Activated CD4-positive, CD25-positive, alpha-beta regulatory T cell treated with anti-CD3 and anti-CD28 coated beads, Interleukin-2, amount 50 U/mL, for 24 hours (primary cell): ENCODE measurements at regions not wholly inside any gene's neighbourhood (a gene's known extent, or its start where the extent isn't known, plus 50 kb on each side); places are given as distances from the start of the nearest gene placed in this dataset.
"Not testable (repeated sequence)": the region's sequence is repeated elsewhere in the genome, so short reads cannot be mapped to it uniquely, and the experiment has no call there.

ENCODE experiments used
- ATAC-seq, 2 donors: fragments of 150-1000 bp; cut with Tn5 transposase; one replicate each; pipeline ENCODE4 v1.10.0; 2021; ENCODE audit warnings: mild to moderate bottlenecking in 1 of 2, moderate library complexity in 1 of 2

GRCh38 chr3:59171491-59171890 is 121.7 kb upstream of the CFAP20DC start:
- no peak for ATAC-seq

- not testable (repeated sequence) for ATAC-seq
These were observed 120.3 kb upstream of the CFAP20DC start for GRCh38 chr3:59170166-59170565.

GRCh38 chr3:59167756-59168155 is 117.9 kb upstream of the CFAP20DC start:
- no peak for ATAC-seq

GRCh38 chr3:59163953-59164352 is 114.1 kb upstream of the CFAP20DC start:
- no peak for ATAC-seq

- no peak for ATAC-seq
These were observed 111.2 kb upstream of the CFAP20DC start for GRCh38 chr3:59161048-59161447.

GRCh38 chr3:59160133-59160746 is 110.4 kb upstream of the CFAP20DC start:
- no peak for ATAC-seq

GRCh38 chr3:59153648-59154047 is 103.8 kb upstream of the CFAP20DC start:
- ATAC-seq = no peak

GRCh38 chr3:59152943-59153342 is 103.1 kb upstream of the CFAP20DC start:
- no peak for ATAC-seq

- no peak for ATAC-seq
These were observed 100.2 kb upstream of the CFAP20DC start for GRCh38 chr3:59150039-59150438.

GRCh38 chr3:59149166-59149565 is 99.3 kb upstream of the CFAP20DC start:
- no peak for ATAC-seq

GRCh38 chr3:59143447-59143846 is 93.6 kb upstream of the CFAP20DC start:
- no peak for ATAC-seq

GRCh38 chr3:59142556-59142955 is 92.7 kb upstream of the CFAP20DC start:
- ATAC-seq = no peak

- ATAC-seq = no peak
These were observed 89.1 kb upstream of the CFAP20DC start for GRCh38 chr3:59138966-59139365.

GRCh38 chr3:59137415-59137814 is 87.6 kb upstream of the CFAP20DC start:
- no peak for ATAC-seq

GRCh38 chr3:59136081-59136480 is 86.3 kb upstream of the CFAP20DC start:
- ATAC-seq = no peak

- no peak for ATAC-seq
These were observed 85.3 kb upstream of the CFAP20DC start for GRCh38 chr3:59135096-59135495.

- no peak for ATAC-seq
These were observed 83.5 kb upstream of the CFAP20DC start for GRCh38 chr3:59133311-59133710.

GRCh38 chr3:59131016-59131766 is 81.4 kb upstream of the CFAP20DC start:
- ATAC-seq = no peak

GRCh38 chr3:59128685-59129084 is 78.9 kb upstream of the CFAP20DC start:
- ATAC-seq = no peak

- ATAC-seq = no peak
These were observed 77.2 kb upstream of the CFAP20DC start for GRCh38 chr3:59127071-59127470.

GRCh38 chr3:59126446-59126845 is 76.6 kb upstream of the CFAP20DC start:
- no peak for ATAC-seq

- no peak for ATAC-seq
These were observed 71.7 kb upstream of the CFAP20DC start for GRCh38 chr3:59121346-59122144.

- ATAC-seq = no peak
These were observed 69.1 kb upstream of the CFAP20DC start for GRCh38 chr3:59118928-59119327.

GRCh38 chr3:59117396-59117795 is 67.6 kb upstream of the CFAP20DC start:
- no peak for ATAC-seq
